Sigmoid colon (tissue), 4 donors: ENCODE measurements at regions not wholly inside any gene's neighbourhood (a gene's known extent, or its start where the extent isn't known, plus 50 kb on each side); places are given as distances from the start of the nearest gene placed in this dataset.

Source experiments
- EP300 ChIP-seq, 4 donors: sonication (generic); formaldehyde crosslinking; IDR thresholded peaks; one replicate each; pipeline ENCODE4 v1.6.1; 2017; ENCODE audit warnings: antibody characterized with exemption in 4 of 4
- POLR2A ChIP-seq, 2 donors: fragments of 450-650 bp; IDR thresholded peaks; one replicate each; pipeline ENCODE4 v1.6.1; 2016; ENCODE audit warnings: antibody characterized with exemption in 2 of 2, mild to moderate bottlenecking in 2 of 2, moderate library complexity in 2 of 2
- TF ChIP-seq, protein P1 (sequence below), 4 experiments: fragments of 450-650 bp in 3 of 4; fragments of 200-600 bp in 1 of 4; IDR thresholded peaks; one replicate each; pipeline ENCODE4 v1.5.1; 2016 to 2019; ENCODE audit warnings: antibody characterized with exemption in 4 of 4, mild to moderate bottlenecking in 3 of 4, moderate library complexity in 2 of 4

DNA sequence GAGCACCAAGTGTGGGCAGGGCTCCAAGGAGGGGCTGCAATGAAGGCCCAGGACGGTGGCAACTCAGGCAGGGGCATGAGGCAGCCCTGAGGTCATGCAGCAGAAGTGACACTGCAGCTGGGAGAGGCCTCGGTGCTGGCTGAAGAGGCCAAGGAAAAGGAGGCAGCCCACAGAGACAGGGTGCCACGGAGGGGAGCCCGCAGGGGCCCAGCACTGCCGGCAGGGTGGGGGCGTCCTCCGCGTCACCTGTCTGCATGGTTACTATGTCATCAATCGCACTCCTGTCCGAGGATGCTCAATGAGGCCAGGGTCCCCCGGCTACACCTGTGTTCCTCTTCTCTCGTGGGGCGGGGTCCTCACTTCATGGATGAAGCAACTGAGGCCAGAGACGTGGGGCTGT lies 123.1 kb downstream of the TUBA3C start:
- TF ChIP-seq, protein P1, sequence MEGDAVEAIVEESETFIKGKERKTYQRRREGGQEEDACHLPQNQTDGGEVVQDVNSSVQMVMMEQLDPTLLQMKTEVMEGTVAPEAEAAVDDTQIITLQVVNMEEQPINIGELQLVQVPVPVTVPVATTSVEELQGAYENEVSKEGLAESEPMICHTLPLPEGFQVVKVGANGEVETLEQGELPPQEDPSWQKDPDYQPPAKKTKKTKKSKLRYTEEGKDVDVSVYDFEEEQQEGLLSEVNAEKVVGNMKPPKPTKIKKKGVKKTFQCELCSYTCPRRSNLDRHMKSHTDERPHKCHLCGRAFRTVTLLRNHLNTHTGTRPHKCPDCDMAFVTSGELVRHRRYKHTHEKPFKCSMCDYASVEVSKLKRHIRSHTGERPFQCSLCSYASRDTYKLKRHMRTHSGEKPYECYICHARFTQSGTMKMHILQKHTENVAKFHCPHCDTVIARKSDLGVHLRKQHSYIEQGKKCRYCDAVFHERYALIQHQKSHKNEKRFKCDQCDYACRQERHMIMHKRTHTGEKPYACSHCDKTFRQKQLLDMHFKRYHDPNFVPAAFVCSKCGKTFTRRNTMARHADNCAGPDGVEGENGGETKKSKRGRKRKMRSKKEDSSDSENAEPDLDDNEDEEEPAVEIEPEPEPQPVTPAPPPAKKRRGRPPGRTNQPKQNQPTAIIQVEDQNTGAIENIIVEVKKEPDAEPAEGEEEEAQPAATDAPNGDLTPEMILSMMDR (IDR thresholded peaks at IDR 0.05): no peak
- TF ChIP-seq EP300 (IDR thresholded peaks at IDR 0.05): no peak
- TF ChIP-seq POLR2A (IDR thresholded peaks at IDR 0.05): no peak
